Mesodermal cell (in vitro differentiated cells): ENCODE measurements at regions not wholly inside any gene's neighbourhood (a gene's known extent, or its start where the extent isn't known, plus 50 kb on each side); places are given as distances from the start of the nearest gene placed in this dataset.
"Not testable (repeated sequence)": the region's sequence is repeated elsewhere in the genome, so short reads cannot be mapped to it uniquely, and the experiment has no call there.

ENCODE experiments used
- H3K27ac ChIP-seq: 2 replicates; pipeline ENCODE4 v1.7.0; 2013; ENCODE audit warnings: mild to moderate bottlenecking, low read depth, low read length, moderate library complexity; ENCODE audit not compliant: severe bottlenecking
- H3K36me3 ChIP-seq: 2 replicates; pipeline ENCODE4 v1.7.1; 2013; ENCODE audit warnings: mild to moderate bottlenecking, low read length, moderate library complexity; ENCODE audit not compliant: control insufficient read depth, insufficient read depth
- H3K4me1 ChIP-seq: one replicate; pipeline ENCODE4 v1.7.1; 2013; ENCODE audit warnings: mild to moderate bottlenecking, low read length; ENCODE audit not compliant: insufficient read depth, control insufficient read depth, poor library complexity, severe bottlenecking
- H3K4me3 ChIP-seq: 2 replicates; pipeline ENCODE4 v1.7.0; 2013; ENCODE audit warnings: low read length, control low read depth, mild to moderate bottlenecking; ENCODE audit not compliant: insufficient read depth, poor library complexity, severe bottlenecking; ENCODE audit errors: extremely low read depth
- H3K9me3 ChIP-seq: 2 replicates; pipeline ENCODE4 v1.7.1; 2013; ENCODE audit warnings: mild to moderate bottlenecking, low read length, moderate library complexity; ENCODE audit not compliant: control insufficient read depth
- WGBS, 2 experiments: methylation state at CpG; one replicate each; pipeline ENCODE4 v1.1.5; 2013; ENCODE audit warnings: missing lambda C conversion rate in 2 of 2; ENCODE audit not compliant: insufficient coverage in 2 of 2; 5-methylcytosine and 5-hydroxymethylcytosine counted together

GRCh38 chr17:13855730-13856129 is 213.6 kb upstream of the COX10 start:
- H3K27ac ChIP-seq, H3K4me1 ChIP-seq, H3K4me3 ChIP-seq, H3K9me3 ChIP-seq, H3K36me3 ChIP-seq: not testable (repeated sequence)
- WGBS, 2 experiments: 83 to 88% methylated on average over 2 of the region's 4 CpGs

- Histone ChIP-seq H3K4me3 (no peak overlapping the region), H3K4me1 (no peaks in the 10 kb centered on the region), H3K9me3 (peaks cover 2% of the 10 kb centered on the region), H3K27ac (no peak overlapping the region), H3K36me3 (no peaks in the 10 kb centered on the region)
- WGBS, 2 experiments: 100% methylated on average over 2 of the region's 3 CpGs; no CpG with 5 or more reads in 1 of the 2 experiments
Observed at GRCh38 chr17:13862346-13862745, 207.0 kb upstream of the COX10 start.

GRCh38 chr17:13863436-13863835 is 205.9 kb upstream of the COX10 start:
- 83% methylated on average over 1 of the region's 3 CpGs; no CpG with 5 or more reads in 1 of the 2 experiments for WGBS, 2 experiments
- Histone ChIP-seq H3K27ac (no peak overlapping the region), H3K4me1 (no peaks in the 10 kb centered on the region), H3K9me3 (peaks cover 3% of the 10 kb centered on the region), H3K4me3 (no peak overlapping the region), H3K36me3 (no peaks in the 10 kb centered on the region)

- Histone ChIP-seq H3K9me3 (peaks cover 3% of the 10 kb centered on the region), H3K36me3 (no peaks in the 10 kb centered on the region), H3K27ac (no peak overlapping the region), H3K4me1 (peaks cover 5% of the 10 kb centered on the region), H3K4me3 (no peak overlapping the region)
- WGBS, 2 experiments: 95 to 96% methylated on average over 2 to 3 of the region's 3 CpGs
Observed at GRCh38 chr17:13864521-13864920, 204.8 kb upstream of the COX10 start.

- Histone ChIP-seq H3K4me3 (no peak overlapping the region), H3K36me3 (no peaks in the 10 kb centered on the region), H3K4me1 (peaks cover 7% of the 10 kb centered on the region), H3K27ac (no peak overlapping the region), H3K9me3 (peaks cover 3% of the 10 kb centered on the region)
- WGBS, 2 experiments: 67 to 92% methylated on average over 1 of the region's 2 CpGs
Observed at GRCh38 chr17:13865650-13866049, 203.7 kb upstream of the COX10 start.

- no peaks in the 10 kb centered on the region for H3K36me3 ChIP-seq
- no peak overlapping the region for H3K4me3 ChIP-seq
- H3K9me3 ChIP-seq: peaks cover 3% of the 10 kb centered on the region
- no peak overlapping the region for H3K27ac ChIP-seq
- 82 to 86% methylated on average over 7 to 9 of the region's 9 CpGs for WGBS, 2 experiments
- H3K4me1 ChIP-seq: peaks cover 7% of the 10 kb centered on the region
Observed at GRCh38 chr17:13869331-13869940, 199.9 kb upstream of the COX10 start.

GRCh38 chr17:13871261-13871660 is 198.0 kb upstream of the COX10 start:
- peaks cover 3% of the 10 kb centered on the region for H3K9me3 ChIP-seq
- WGBS, 2 experiments: 96 to 100% methylated on average over 2 of the region's 4 CpGs
- H3K36me3 ChIP-seq: no peaks in the 10 kb centered on the region
- H3K4me1 ChIP-seq: peaks cover 7% of the 10 kb centered on the region
- H3K4me3 ChIP-seq: no peak overlapping the region
- no peak overlapping the region for H3K27ac ChIP-seq

GRCh38 chr17:13874134-13874533 is 195.2 kb upstream of the COX10 start:
- Histone ChIP-seq H3K27ac (no peak overlapping the region), H3K4me3 (no peak overlapping the region), H3K4me1 (peaks cover 5% of the 10 kb centered on the region), H3K36me3 (no peaks in the 10 kb centered on the region), H3K9me3 (no peaks in the 10 kb centered on the region)
- WGBS, 2 experiments: 100% methylated on average over 1 of the region's 3 CpGs; no CpG with 5 or more reads in 1 of the 2 experiments

- H3K4me1 ChIP-seq: no peaks in the 10 kb centered on the region
- 100% methylated on average over 1 of the region's 1 CpG for WGBS, 2 experiments
Observed at GRCh38 chr17:13874817-13875216, 194.5 kb upstream of the COX10 start.

GRCh38 chr17:13879961-13880466 is 189.3 kb upstream of the COX10 start:
- no peak overlapping the region for H3K4me3 ChIP-seq
- H3K9me3 ChIP-seq: no peaks in the 10 kb centered on the region
- H3K36me3 ChIP-seq: no peaks in the 10 kb centered on the region
- 67 to 90% methylated on average over 3 of the region's 5 CpGs for WGBS, 2 experiments
- H3K27ac ChIP-seq: no peak overlapping the region
- H3K4me1 ChIP-seq: no peaks in the 10 kb centered on the region

More at GRCh38 chr17:13874817-13875216, 194.5 kb upstream of the COX10 start:
- H3K27ac ChIP-seq: no peak overlapping the region
- no peaks in the 10 kb centered on the region for H3K36me3 ChIP-seq
- H3K9me3 ChIP-seq: no peaks in the 10 kb centered on the region
- H3K4me3 ChIP-seq: no peak overlapping the region

- Histone ChIP-seq H3K4me3 (no peak overlapping the region), H3K36me3 (no peaks in the 10 kb centered on the region), H3K4me1 (peaks cover 7% of the 10 kb centered on the region), H3K27ac (no peak overlapping the region), H3K9me3 (no peaks in the 10 kb centered on the region)
- WGBS, 2 experiments: 100% methylated on average over 1 to 2 of the region's 3 CpGs
Observed at GRCh38 chr17:13883659-13884058, 185.6 kb upstream of the COX10 start.
